K562 (cell line): ENCODE measurements at regions not wholly inside any gene's neighbourhood (a gene's known extent, or its start where the extent isn't known, plus 50 kb on each side); places are given as distances from the start of the nearest gene placed in this dataset.

Source experiments
- ATAC-seq: fragments of 200-7000 bp; cut with Tn5 transposase; 3 replicates; pipeline ENCODE4 v1.9.1; 2020; ENCODE audit warnings: moderate library complexity
- BruUV-seq: library from RNA; stranded (reverse); fragments of 400-500 nt; replicated peaks from 2 replicates; lab custom pipeline; 2021; lab: Mats Ljungman, UMichigan
- CTCF ChIA-PET: fragments of 300-600 bp; formaldehyde crosslinking; extraction: SDS; loops from one replicate; lab custom pipeline; 2021; ENCODE audit warnings: low intra/inter-chr PET ratio; lab: Yijun Ruan, JAX
- POLR2A ChIA-PET: fragments of 300-600, 350-650 bp; sonication (Branson Sonifier 250); formaldehyde crosslinking; extraction: SDS; loops from one replicate; lab custom pipeline; 2021; ENCODE audit warnings: antibody characterized with exemption, inconsistent platforms; lab: Yijun Ruan, JAX
- DNase-seq, 4 experiments: peaks; one replicate each; pipeline versions ENCODE4 v3.0.0 to v3.0.0-alpha.2; 2011 to 2018; ENCODE audit warnings: low spot score in 3 of 4, mixed read lengths in 3 of 4; ENCODE audit errors: extremely low read depth in 1 of 4
- FAIRE-seq: peaks from 2 replicates; lab custom pipeline; 2011; peaks lifted over from hg19 to GRCh38; lab: Jason Lieb, UNC
- H2AFZ ChIP-seq: 2 replicates; pipeline ENCODE4 v1.6.0; 2011; ENCODE audit warnings: low read depth, low read length, control low read depth, inconsistent platforms
- H3K27ac ChIP-seq: fragments of 200-600 bp; 3 replicates; pipeline ENCODE4 v1.8.0; 2011; ENCODE audit warnings: low read depth, mild to moderate bottlenecking, control low read depth, inconsistent platforms, low read length, moderate library complexity, mixed read lengths; ENCODE audit errors: extremely low read depth
- H3K27me3 ChIP-seq, 2 experiments: fragments of 300-600 bp in 1 of 2; 2 replicates in 1 of 2; 3 replicates in 1 of 2; pipeline versions ENCODE4 v1.6.0 to v1.8.0; 2011; ENCODE audit warnings: inconsistent platforms in 2 of 2, low read length in 2 of 2, mild to moderate bottlenecking in 1 of 2, mixed read lengths in 1 of 2, moderate library complexity in 1 of 2; ENCODE audit not compliant: control insufficient read depth in 2 of 2, insufficient read depth in 2 of 2
- H3K36me3 ChIP-seq: fragments of 300-600 bp; 3 replicates; pipeline ENCODE4 v1.8.0; 2011; ENCODE audit warnings: mild to moderate bottlenecking, low read length, inconsistent platforms; ENCODE audit not compliant: control insufficient read depth, insufficient read depth
- H3K4me1 ChIP-seq, 2 experiments: fragments of 200-600 bp in 1 of 2; replicated peaks in 1 of 2; 2 replicates in 1 of 2; 3 replicates in 1 of 2; pipeline versions ENCODE4 v1.5.1 to v1.8.0; 2011; ENCODE audit warnings: inconsistent platforms in 2 of 2, low read length in 2 of 2, mild to moderate bottlenecking in 1 of 2, mixed read lengths in 1 of 2, moderate library complexity in 1 of 2; ENCODE audit not compliant: control insufficient read depth in 2 of 2, insufficient read depth in 2 of 2
- H3K4me2 ChIP-seq: 2 replicates; pipeline ENCODE4 v1.6.1; 2011; ENCODE audit warnings: low read length, control low read depth, inconsistent platforms, mixed read lengths; ENCODE audit not compliant: insufficient read depth
- H3K4me3 ChIP-seq: fragments of 200-600 bp; sonication (generic), shearing (Covaris generic); 2 replicates; pipeline ENCODE4 v1.5.1; 2016; ENCODE audit warnings: control low read depth, inconsistent platforms
- H3K79me2 ChIP-seq: fragments of 200-600 bp; 3 replicates; pipeline ENCODE4 v1.8.0; 2011; ENCODE audit warnings: low read length, inconsistent platforms; ENCODE audit not compliant: control insufficient read depth, insufficient read depth
- H3K9ac ChIP-seq, 2 experiments: 2 replicates each; pipeline versions ENCODE4 v1.6.0 to v1.6.1; 2011; ENCODE audit warnings: low read depth in 2 of 2, low read length in 2 of 2, control low read depth in 1 of 2, inconsistent platforms in 1 of 2, mild to moderate bottlenecking in 1 of 2, mixed read lengths in 1 of 2; ENCODE audit not compliant: insufficient read depth in 1 of 2
- H3K9me1 ChIP-seq: one replicate; pipeline ENCODE4 v1.6.0; 2011; ENCODE audit warnings: inconsistent platforms, mild to moderate bottlenecking, low read length, moderate library complexity; ENCODE audit not compliant: control insufficient read depth, insufficient read depth
- H3K9me3 ChIP-seq: replicated peaks from 2 replicates; pipeline ENCODE4 v1.5.1; 2011; ENCODE audit warnings: low read depth, low read length, inconsistent platforms; ENCODE audit not compliant: control insufficient read depth, insufficient read depth
- H4K20me1 ChIP-seq: replicated peaks from 2 replicates; pipeline ENCODE4 v1.6.1; 2011; ENCODE audit warnings: low read length, inconsistent platforms, mixed read lengths; ENCODE audit not compliant: control insufficient read depth, insufficient read depth
- CCNT2 ChIP-seq: IDR thresholded peaks from 2 replicates; pipeline ENCODE4 v1.6.1; 2011; ENCODE audit warnings: borderline replicate concordance, low read depth, mild to moderate bottlenecking, moderate library complexity, mixed read lengths, low read length; ENCODE audit not compliant: insufficient read length; ENCODE audit errors: extremely low read depth
- CEBPZ ChIP-seq: fragments of 150-350 bp; IDR thresholded peaks from 2 replicates; pipeline ENCODE4 v1.6.1; 2014; ENCODE audit warnings: low read depth, mild to moderate bottlenecking, low read length, borderline replicate concordance
- DDX20 ChIP-seq: fragments of 450-650 bp; IDR thresholded peaks from 2 replicates; pipeline ENCODE4 v1.6.1; 2016; ENCODE audit warnings: missing genetic modification characterization, low read depth, mild to moderate bottlenecking, missing compliant biosample characterization, moderate library complexity
- FOXM1 ChIP-seq, 2 experiments: fragments of 450-650 bp in 1 of 2; sonication (generic) in 1 of 2; formaldehyde crosslinking in 1 of 2; IDR thresholded peaks; 2 replicates each; pipeline versions ENCODE4 v1.6.1 to v1.9.0; 2017 to 2022; ENCODE audit warnings: low read depth in 2 of 2, mild to moderate bottlenecking in 2 of 2, missing genetic modification reagents in 1 of 2, moderate library complexity in 1 of 2
- HIVEP1 ChIP-seq: fragments of 250-450 bp; sonication (Bioruptor Pico); IDR thresholded peaks from 2 replicates; pipeline ENCODE4 v1.4.0; 2020; ENCODE audit warnings: mild to moderate bottlenecking
- HMGXB4 ChIP-seq: sonication (generic); formaldehyde crosslinking; IDR thresholded peaks from 2 replicates; pipeline ENCODE4 v1.8.1; 2023; ENCODE audit warnings: mild to moderate bottlenecking, missing genetic modification reagents
- KAT7 ChIP-seq: sonication (generic); formaldehyde crosslinking; IDR thresholded peaks from 2 replicates; pipeline ENCODE4 v1.8.0; 2022; ENCODE audit warnings: missing genetic modification reagents, mild to moderate bottlenecking, borderline replicate concordance
- MCM5 ChIP-seq: fragments of 450-650 bp; IDR thresholded peaks from 2 replicates; pipeline ENCODE4 v1.6.1; 2016; ENCODE audit warnings: low read depth
- RFX7 ChIP-seq: fragments of 250-450 bp; sonication (Bioruptor Pico); IDR thresholded peaks from 2 replicates; pipeline ENCODE4 v1.5.1; 2021; ENCODE audit warnings: mild to moderate bottlenecking
- SLC30A9 ChIP-seq: fragments of 250-450 bp; sonication (Bioruptor Pico); IDR thresholded peaks from 2 replicates; pipeline ENCODE4 v1.8.0; 2022; ENCODE audit warnings: mild to moderate bottlenecking, moderate library complexity
- SRSF9 ChIP-seq: fragments of 200-400 bp; formaldehyde crosslinking; IDR thresholded peaks from 2 replicates; pipeline ENCODE4 v1.6.1; 2017; ENCODE audit warnings: low read depth, low read length, borderline replicate concordance
- TBL1XR1 ChIP-seq, 2 experiments: IDR thresholded peaks; 2 replicates each; pipeline ENCODE4 v1.6.1; 2012; ENCODE audit warnings: improper control_type of control experiment in 2 of 2, low read length in 2 of 2, mild to moderate bottlenecking in 1 of 2
- XRCC5 ChIP-seq: fragments of 200-400 bp; formaldehyde crosslinking; IDR thresholded peaks from 2 replicates; pipeline ENCODE4 v1.6.1; 2017; ENCODE audit warnings: low read depth, mild to moderate bottlenecking, low read length
- ZBTB8A ChIP-seq: fragments of 450-650 bp; IDR thresholded peaks from 2 replicates; pipeline ENCODE4 v1.6.1; 2018; ENCODE audit warnings: mild to moderate bottlenecking, moderate library complexity; ENCODE audit not compliant: partially characterized antibody
- ZNF263 ChIP-seq: sonication (generic); formaldehyde crosslinking; IDR thresholded peaks from 2 replicates; pipeline ENCODE4 v1.8.0; 2022; ENCODE audit warnings: mild to moderate bottlenecking, missing genetic modification reagents, borderline replicate concordance
- WGBS: fragments of 100-300 bp; shearing (Covaris generic); methylation state at CpG from one replicate; pipeline ENCODE4 v1.1.6; 2016; ENCODE audit warnings: low coverage, mixed read lengths; ENCODE audit not compliant: insufficient coverage; ENCODE audit errors: missing lambda C conversion rate; 5-methylcytosine and 5-hydroxymethylcytosine counted together
- in situ Hi-C: fragments of 300-500 bp; cut with MboI; formaldehyde crosslinking; loops from 4 replicates; pipeline ENCODE4 v1.15.0; 2018; ENCODE audit warnings: inconsistent platforms, mixed read lengths
- intact Hi-C: fragments of 100-400 bp; cut with micrococcal nuclease; formaldehyde crosslinking; loops from 2 replicates; pipeline ENCODE4 v1.14.2; 2022

- no peaks in the 10 kb centered on the region for H3K4me1 ChIP-seq
- no TSS peak for BruUV-seq
- H3K9me3 ChIP-seq, result no peaks in the 10 kb centered on the region
- H3K4me2 ChIP-seq, result no peak overlapping the region
- H3K36me3 ChIP-seq, result no peaks in the 10 kb centered on the region
- no peaks in the 10 kb centered on the region for H3K27me3 ChIP-seq
- no peak overlapping the region for H3K9ac ChIP-seq
- FAIRE-seq (no peak), ATAC-seq (no peak), DNase-seq (no peak)
- WGBS, result 0% methylated on average over 2 of the region's 2 CpGs
- H3K79me2 ChIP-seq, result no peaks in the 10 kb centered on the region
- H4K20me1 ChIP-seq, result no peaks in the 10 kb centered on the region
- H3K27ac ChIP-seq, result no peak overlapping the region
- ChIA-PET CTCF (no interaction called here), POLR2A (no interaction called here)
- H2AFZ ChIP-seq, result no peak overlapping the region
- no peaks in the 10 kb centered on the region for H3K9me1 ChIP-seq
- no peak for TF ChIP-seq FOXM1 (IDR thresholded peaks at IDR 0.05; ENCODE audit: low read depth)
- TF ChIP-seq FOXM1 (CRISPR knock-in tag; IDR thresholded peaks at IDR 0.05; ENCODE audit: low read depth), result no peak
- TF ChIP-seq HMGXB4, result no peak
- no peak for TF ChIP-seq MCM5
- no peak for TF ChIP-seq ZNF263 (CRISPR knock-in tag)
- no peak for TF ChIP-seq CEBPZ
- no peak for TF ChIP-seq XRCC5
- no peak for TF ChIP-seq SRSF9
- no peak for TF ChIP-seq ZBTB8A
- no peak for TF ChIP-seq HIVEP1 (CRISPR knock-in tag)
- no peak for TF ChIP-seq TBL1XR1 (IDR thresholded peaks at IDR 0.05; ENCODE audit: low read length in 2 of 2)
- TF ChIP-seq RFX7 (CRISPR knock-in tag), result no peak
- no peak for TF ChIP-seq CCNT2
- no peak for TF ChIP-seq KAT7 (CRISPR knock-in tag)
- no peak for TF ChIP-seq DDX20 (tag)
- TF ChIP-seq SLC30A9 (CRISPR knock-in tag), result no peak
- no peak overlapping the region for H3K4me3 ChIP-seq
- intact Hi-C loops, result no loop called here
- in situ Hi-C loops, result no loop called here
These were observed 88.1 kb upstream of the ZFP64 start for GRCh38 chr20:52279706-52280105.
